ENCODE measurements at regions not wholly inside any gene's neighbourhood (a gene's known extent, or its start where the extent isn't known, plus 50 kb on each side); places are given as distances from the start of the nearest gene placed in this dataset.
"Not testable (repeated sequence)": the region's sequence is repeated elsewhere in the genome, so short reads cannot be mapped to it uniquely, and the experiment has no call there.

DNA sequence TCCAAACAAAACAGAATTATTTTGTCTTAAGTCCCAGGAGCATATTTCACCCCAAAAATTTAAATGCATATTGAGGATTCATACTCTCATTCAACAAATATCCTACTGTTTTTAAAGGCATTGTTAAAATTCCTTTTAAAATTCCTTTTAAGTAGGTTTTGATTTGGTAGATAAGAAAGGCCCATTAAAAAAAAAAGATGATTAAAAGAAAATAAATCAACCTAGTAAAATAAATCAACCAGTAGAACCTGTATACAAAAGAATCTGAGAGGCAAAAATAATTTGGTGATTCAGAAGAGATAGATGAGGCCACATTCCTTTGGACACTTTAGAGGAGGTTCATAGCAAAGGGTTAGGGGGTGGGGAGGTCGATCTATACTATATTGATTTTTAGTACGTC lies 585.3 kb upstream of the TLE4 start:
- intact Hi-C loops (cut with DNase I): no loop called here
- no peaks in the 10 kb centered on the region for H3K36me3 ChIP-seq
- H3K4me3 ChIP-seq: no peak overlapping the region
- no peak for DNase-seq
- H3K4me1 ChIP-seq (ENCODE audit: insufficient read depth): no peaks in the 10 kb centered on the region
- no peak overlapping the region for H3K27ac ChIP-seq
- TF ChIP-seq, protein P1, sequence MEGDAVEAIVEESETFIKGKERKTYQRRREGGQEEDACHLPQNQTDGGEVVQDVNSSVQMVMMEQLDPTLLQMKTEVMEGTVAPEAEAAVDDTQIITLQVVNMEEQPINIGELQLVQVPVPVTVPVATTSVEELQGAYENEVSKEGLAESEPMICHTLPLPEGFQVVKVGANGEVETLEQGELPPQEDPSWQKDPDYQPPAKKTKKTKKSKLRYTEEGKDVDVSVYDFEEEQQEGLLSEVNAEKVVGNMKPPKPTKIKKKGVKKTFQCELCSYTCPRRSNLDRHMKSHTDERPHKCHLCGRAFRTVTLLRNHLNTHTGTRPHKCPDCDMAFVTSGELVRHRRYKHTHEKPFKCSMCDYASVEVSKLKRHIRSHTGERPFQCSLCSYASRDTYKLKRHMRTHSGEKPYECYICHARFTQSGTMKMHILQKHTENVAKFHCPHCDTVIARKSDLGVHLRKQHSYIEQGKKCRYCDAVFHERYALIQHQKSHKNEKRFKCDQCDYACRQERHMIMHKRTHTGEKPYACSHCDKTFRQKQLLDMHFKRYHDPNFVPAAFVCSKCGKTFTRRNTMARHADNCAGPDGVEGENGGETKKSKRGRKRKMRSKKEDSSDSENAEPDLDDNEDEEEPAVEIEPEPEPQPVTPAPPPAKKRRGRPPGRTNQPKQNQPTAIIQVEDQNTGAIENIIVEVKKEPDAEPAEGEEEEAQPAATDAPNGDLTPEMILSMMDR (IDR thresholded peaks at IDR 0.05): no peak
- no peak for TF ChIP-seq EP300 (IDR thresholded peaks at IDR 0.05)
- no peak for TF ChIP-seq POLR2A (IDR thresholded peaks at IDR 0.05)
- no peaks in the 10 kb centered on the region for H3K9me3 ChIP-seq
- no peaks in the 10 kb centered on the region for H3K27me3 ChIP-seq
- 86 to 92% (median 90%) methylated on average over 2 of the region's 2 CpGs for WGBS, 3 donors

DNA sequence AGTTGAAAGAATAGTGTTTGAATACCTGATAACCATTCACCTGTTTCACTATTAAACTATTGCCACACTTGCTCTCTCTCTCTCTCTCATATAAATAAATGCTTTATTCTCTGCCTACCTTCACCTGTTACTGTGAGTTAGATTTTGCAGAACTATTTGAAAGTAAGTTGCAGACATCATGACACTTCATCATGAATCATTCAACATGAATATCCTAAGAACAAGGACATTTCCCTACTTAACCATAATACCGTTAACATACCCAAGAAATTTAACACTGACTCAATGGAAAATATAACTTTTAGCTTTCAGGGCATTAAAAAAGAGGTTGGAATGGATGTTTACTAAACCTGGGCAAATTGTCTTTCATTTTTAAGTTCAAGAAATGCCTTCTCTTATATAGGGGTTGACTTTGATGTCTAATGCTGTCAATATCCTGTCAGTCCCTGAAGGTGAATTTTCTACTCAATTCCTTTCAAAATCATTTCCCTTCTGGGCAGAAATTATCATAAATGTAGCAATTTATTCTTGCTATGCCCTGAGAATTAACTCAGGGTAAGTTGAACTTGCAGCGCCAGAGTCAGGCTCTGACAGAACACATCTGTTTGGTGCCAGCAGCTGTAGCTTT lies 582.6 kb upstream of the TLE4 start:
- Histone ChIP-seq H3K27me3 (no peaks in the 10 kb centered on the region), H3K36me3 (no peaks in the 10 kb centered on the region), H3K4me1 (ENCODE audit: insufficient read depth) (no peaks in the 10 kb centered on the region), H3K9me3 (no peaks in the 10 kb centered on the region), H3K27ac (no peak overlapping the region), H3K4me3 (no peak overlapping the region)
- no peak for DNase-seq
- 70 to 80% (median 73%) methylated on average over 2 of the region's 2 CpGs for WGBS, 3 donors
- TF ChIP-seq EP300 (IDR thresholded peaks at IDR 0.05): no peak
- TF ChIP-seq POLR2A (IDR thresholded peaks at IDR 0.05): no peak
- TF ChIP-seq, protein P1 (IDR thresholded peaks at IDR 0.05): no peak
- intact Hi-C loops (cut with DNase I): no loop called here

DNA sequence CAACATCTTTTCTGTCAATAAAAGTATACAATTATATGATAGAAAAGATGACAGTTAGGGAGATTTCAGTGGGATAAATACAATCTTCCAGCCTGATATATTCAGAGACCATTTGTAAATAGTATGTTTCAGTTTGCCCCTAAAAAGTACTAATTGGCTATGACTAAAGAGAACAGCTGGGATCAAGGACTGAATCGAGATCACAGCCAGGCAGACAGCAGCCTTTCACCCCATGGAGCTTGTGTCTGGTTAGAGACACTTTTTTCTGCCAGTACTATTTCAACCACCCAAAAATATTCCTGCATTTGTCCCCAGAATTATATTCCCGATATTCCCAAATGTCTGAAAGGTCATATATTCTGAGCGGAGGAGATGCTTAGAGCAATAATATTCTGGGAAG lies 577.3 kb upstream of the TLE4 start:
- no peaks in the 10 kb centered on the region for H3K4me1 ChIP-seq (ENCODE audit: insufficient read depth)
- TF ChIP-seq EP300 (IDR thresholded peaks at IDR 0.05) (no peak), POLR2A (IDR thresholded peaks at IDR 0.05) (no peak)
- TF ChIP-seq, protein P1 (IDR thresholded peaks at IDR 0.05): no peak
- H3K27me3 ChIP-seq: no peaks in the 10 kb centered on the region
- WGBS, 3 donors: 14 to 38% (median 21%) methylated on average over 3 of the region's 3 CpGs
- H3K4me3 ChIP-seq: no peak overlapping the region
- H3K27ac ChIP-seq: no peak overlapping the region
- no peaks in the 10 kb centered on the region for H3K36me3 ChIP-seq
- intact Hi-C loops (cut with DNase I): no loop called here
- H3K9me3 ChIP-seq: no peaks in the 10 kb centered on the region
- no peak for DNase-seq

DNA sequence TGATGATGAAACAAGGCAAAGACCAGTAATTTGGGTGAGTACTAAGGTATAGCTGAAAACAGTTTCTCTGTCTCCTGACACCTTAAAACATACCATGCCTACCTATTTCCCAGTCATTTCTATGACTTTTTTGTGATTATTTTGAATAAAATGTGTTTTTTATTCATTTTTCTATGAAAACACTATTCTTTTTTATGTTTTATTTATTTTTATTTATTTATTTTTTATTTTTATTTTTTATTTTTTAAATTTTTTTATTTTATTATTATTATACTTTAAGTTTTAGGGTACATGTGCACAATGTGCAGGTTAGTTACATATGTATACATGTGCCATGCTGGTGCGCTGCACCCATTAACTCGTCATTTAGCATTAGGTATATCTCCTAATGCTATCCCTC lies 576.8 kb upstream of the TLE4 start:
- H3K27ac ChIP-seq; intact Hi-C loops (cut with DNase I); DNase-seq; H3K4me1 ChIP-seq (ENCODE audit: insufficient read depth); H3K36me3 ChIP-seq; H3K27me3 ChIP-seq; H3K4me3 ChIP-seq; H3K9me3 ChIP-seq: not testable (repeated sequence)
- 88 to 99% (median 92%) methylated on average over 2 of the region's 2 CpGs for WGBS, 3 donors

DNA sequence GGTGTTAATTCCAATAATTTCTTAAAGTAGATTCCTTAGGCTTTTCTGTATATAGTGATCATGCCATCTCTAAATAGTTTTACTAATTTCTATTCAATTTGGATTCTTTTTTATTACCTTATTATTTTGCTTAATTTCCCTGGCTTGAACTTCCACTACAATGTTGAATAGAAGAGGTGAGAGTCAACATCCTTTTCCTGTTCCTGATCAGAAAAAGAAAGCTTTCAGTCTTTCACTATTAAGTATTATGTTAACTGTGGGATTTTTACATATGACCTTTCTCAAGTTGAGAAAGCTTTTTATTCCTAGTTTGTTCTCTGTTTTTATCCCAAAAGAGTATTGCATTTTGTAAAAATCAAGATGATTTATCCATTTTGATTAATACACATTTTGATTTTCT lies 574.5 kb upstream of the TLE4 start:
- no peaks in the 10 kb centered on the region for H3K36me3 ChIP-seq
- intact Hi-C loops (cut with DNase I): no loop called here
- no peak for TF ChIP-seq POLR2A (IDR thresholded peaks at IDR 0.05)
- TF ChIP-seq, protein P1 (IDR thresholded peaks at IDR 0.05): no peak
- no peak for TF ChIP-seq EP300 (IDR thresholded peaks at IDR 0.05)
- H3K4me3 ChIP-seq: no peak overlapping the region
- no peak for DNase-seq
- H3K27ac ChIP-seq: no peak overlapping the region
- no peaks in the 10 kb centered on the region for H3K4me1 ChIP-seq (ENCODE audit: insufficient read depth)
- H3K9me3 ChIP-seq: no peaks in the 10 kb centered on the region
- H3K27me3 ChIP-seq: no peaks in the 10 kb centered on the region

Measured in ovary (tissue), 7 donors.